PFSK-1 (cell line): ENCODE measurements at regions not wholly inside any gene's neighbourhood (a gene's known extent, or its start where the extent isn't known, plus 50 kb on each side); places are given as distances from the start of the nearest gene placed in this dataset.

Source experiments
- FOXP2 ChIP-seq: optimal IDR thresholded peaks from 2 replicates; pipeline ENCODE3; 2011; ENCODE audit warnings: borderline replicate concordance, control low read depth, inconsistent platforms; ENCODE audit not compliant: insufficient read depth; ENCODE audit errors: extremely low read length, extremely low read depth
- POLR2AphosphoS5 ChIP-seq: IDR thresholded peaks from 2 replicates; pipeline ENCODE4 v1.6.1; 2012; ENCODE audit warnings: low read depth, mild to moderate bottlenecking, control low read depth, low read length, moderate library complexity
- REST ChIP-seq, 2 experiments: IDR thresholded peaks; 2 replicates each; pipeline versions ENCODE4 v1.6.1 to v1.8.0; 2011 to 2012; ENCODE audit warnings: low read depth in 2 of 2, low read length in 2 of 2, control low read depth in 1 of 2, inconsistent platforms in 1 of 2, mild to moderate bottlenecking in 1 of 2, moderate library complexity in 1 of 2; ENCODE audit not compliant: insufficient read depth in 1 of 2
- SIN3A ChIP-seq: IDR thresholded peaks from 2 replicates; pipeline ENCODE4 v1.6.1; 2012; ENCODE audit warnings: mild to moderate bottlenecking, low read length, moderate library complexity, borderline replicate concordance; ENCODE audit not compliant: insufficient read depth
- TAF1 ChIP-seq: IDR thresholded peaks from 2 replicates; pipeline ENCODE4 v1.6.1; 2012; ENCODE audit warnings: low read length, control low read depth, borderline replicate concordance; ENCODE audit not compliant: insufficient read depth

DNA sequence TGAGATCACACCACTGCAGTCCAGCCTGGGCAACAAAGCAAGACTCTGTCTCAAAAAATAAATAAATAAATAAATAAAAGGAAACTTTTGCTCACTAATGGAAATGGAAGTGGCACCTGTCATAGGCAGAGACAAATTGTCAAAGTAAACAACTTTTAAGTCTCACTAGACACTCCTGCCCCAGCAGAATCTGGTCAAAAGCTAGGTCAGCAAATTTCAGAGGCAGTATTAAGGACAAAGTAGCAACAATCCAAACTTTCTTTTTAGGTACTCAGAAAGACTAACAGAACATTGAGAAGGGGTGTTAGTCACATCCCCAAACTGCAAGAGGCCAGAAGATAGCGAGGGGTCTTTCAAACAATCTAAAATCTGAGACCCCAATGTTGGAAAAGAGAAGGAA, 101.4 kb upstream of the MSX2 start:
- TF ChIP-seq REST (IDR thresholded peaks at IDR 0.05; ENCODE audit: insufficient read depth in 1 of 2, low read depth in 2 of 2, low read length in 2 of 2) (no peak), TAF1 (no peak), FOXP2 (no peak), SIN3A (no peak), POLR2AphosphoS5 (no peak)

GRCh38 chr5:174623433-174624019, 100.9 kb upstream of the MSX2 start:
- TF ChIP-seq POLR2AphosphoS5 (no peak), REST (IDR thresholded peaks at IDR 0.05; ENCODE audit: insufficient read depth in 1 of 2, low read depth in 2 of 2, low read length in 2 of 2) (no peak), TAF1 (no peak), SIN3A (no peak), FOXP2 (no peak)

- TF ChIP-seq TAF1 (no peak), SIN3A (no peak), FOXP2 (no peak), REST (IDR thresholded peaks at IDR 0.05; ENCODE audit: insufficient read depth in 1 of 2, low read depth in 2 of 2, low read length in 2 of 2) (no peak), POLR2AphosphoS5 (no peak)
These were observed 99.5 kb upstream of the MSX2 start for GRCh38 chr5:174624733-174625522.

- TF ChIP-seq REST (IDR thresholded peaks at IDR 0.05; ENCODE audit: insufficient read depth in 1 of 2, low read depth in 2 of 2, low read length in 2 of 2) (no peak), SIN3A (no peak), TAF1 (no peak), POLR2AphosphoS5 (no peak), FOXP2 (no peak)
These were observed 98.6 kb upstream of the MSX2 start for GRCh38 chr5:174625591-174626350.
